ENCODE measurements at regions not wholly inside any gene's neighbourhood (a gene's known extent, or its start where the extent isn't known, plus 50 kb on each side); places are given as distances from the start of the nearest gene placed in this dataset.

DNA sequence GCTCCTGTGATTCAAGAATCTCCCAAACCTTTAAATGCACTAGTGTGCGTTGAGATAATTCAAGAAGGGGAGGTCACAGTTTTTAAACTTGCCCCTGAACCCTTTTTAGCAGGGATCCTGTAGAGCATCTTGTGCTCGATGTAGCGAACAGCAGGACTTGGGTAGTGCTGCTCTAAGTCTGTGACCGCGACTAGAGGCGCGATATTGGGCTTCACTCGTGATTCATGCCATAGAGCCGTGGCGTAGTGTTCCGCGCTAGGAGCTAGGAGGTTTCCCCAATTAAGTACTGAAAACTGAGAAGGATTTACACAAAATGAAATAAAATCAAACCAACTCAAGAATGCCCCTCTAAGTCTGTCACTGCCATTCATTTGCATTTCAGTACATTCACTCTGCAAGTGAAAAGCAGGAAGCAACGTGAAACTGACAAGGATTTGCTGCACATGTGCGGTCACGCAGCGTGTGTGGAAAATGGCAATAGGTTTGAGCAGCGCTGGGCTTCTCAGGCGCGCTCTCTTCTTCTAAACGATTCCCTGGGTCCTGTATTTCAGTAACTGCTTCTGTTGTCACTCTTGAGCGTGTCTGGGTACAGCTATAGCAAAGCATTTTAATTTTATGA, 1135.9 kb upstream of the WWC1 start:
- TF ChIP-seq, protein P1, sequence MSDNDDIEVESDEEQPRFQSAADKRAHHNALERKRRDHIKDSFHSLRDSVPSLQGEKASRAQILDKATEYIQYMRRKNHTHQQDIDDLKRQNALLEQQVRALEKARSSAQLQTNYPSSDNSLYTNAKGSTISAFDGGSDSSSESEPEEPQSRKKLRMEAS (IDR thresholded peaks at IDR 0.05; ENCODE audit: low read depth, low read length), result no peak
- TF ChIP-seq MYC (IDR thresholded peaks at IDR 0.05; ENCODE audit: low read depth, low read length) (no peak), POLR2A (IDR thresholded peaks at IDR 0.05; ENCODE audit: extremely low read depth, insufficient read length) (no peak)
- TF ChIP-seq, protein P2, sequence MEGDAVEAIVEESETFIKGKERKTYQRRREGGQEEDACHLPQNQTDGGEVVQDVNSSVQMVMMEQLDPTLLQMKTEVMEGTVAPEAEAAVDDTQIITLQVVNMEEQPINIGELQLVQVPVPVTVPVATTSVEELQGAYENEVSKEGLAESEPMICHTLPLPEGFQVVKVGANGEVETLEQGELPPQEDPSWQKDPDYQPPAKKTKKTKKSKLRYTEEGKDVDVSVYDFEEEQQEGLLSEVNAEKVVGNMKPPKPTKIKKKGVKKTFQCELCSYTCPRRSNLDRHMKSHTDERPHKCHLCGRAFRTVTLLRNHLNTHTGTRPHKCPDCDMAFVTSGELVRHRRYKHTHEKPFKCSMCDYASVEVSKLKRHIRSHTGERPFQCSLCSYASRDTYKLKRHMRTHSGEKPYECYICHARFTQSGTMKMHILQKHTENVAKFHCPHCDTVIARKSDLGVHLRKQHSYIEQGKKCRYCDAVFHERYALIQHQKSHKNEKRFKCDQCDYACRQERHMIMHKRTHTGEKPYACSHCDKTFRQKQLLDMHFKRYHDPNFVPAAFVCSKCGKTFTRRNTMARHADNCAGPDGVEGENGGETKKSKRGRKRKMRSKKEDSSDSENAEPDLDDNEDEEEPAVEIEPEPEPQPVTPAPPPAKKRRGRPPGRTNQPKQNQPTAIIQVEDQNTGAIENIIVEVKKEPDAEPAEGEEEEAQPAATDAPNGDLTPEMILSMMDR (IDR thresholded peaks at IDR 0.05; ENCODE audit: low read depth, low read length), result no peak
- DNase-seq (ENCODE audit: low read depth), result no peak
- no peak overlapping the region for H3K4me3 ChIP-seq (ENCODE audit: low read depth, low read length)

DNA sequence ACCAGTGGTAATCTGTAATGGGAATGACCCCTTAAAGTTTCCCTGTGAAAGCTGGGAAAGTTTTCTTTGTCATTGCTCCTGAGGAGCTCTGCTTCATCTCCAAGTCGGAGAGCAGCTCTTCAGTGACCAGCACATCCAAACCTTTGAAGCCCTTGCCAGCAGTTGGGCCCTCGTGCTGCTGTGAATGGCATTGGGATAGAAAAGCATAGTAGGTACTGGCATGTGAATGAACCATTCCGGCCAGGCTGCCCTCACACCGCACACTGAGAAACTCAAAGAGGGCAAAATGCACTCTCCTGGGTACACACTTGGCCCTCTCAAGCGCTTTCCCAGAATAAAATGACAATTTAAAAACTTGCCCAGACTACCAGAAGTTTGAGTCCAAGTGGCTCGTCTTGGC, 1135.0 kb upstream of the WWC1 start:
- DNase-seq (ENCODE audit: low read depth), result no peak
- no peak for TF ChIP-seq POLR2A (IDR thresholded peaks at IDR 0.05; ENCODE audit: extremely low read depth, insufficient read length)
- TF ChIP-seq, protein P1 (IDR thresholded peaks at IDR 0.05; ENCODE audit: low read depth, low read length), result no peak
- TF ChIP-seq, protein P2 (IDR thresholded peaks at IDR 0.05; ENCODE audit: low read depth, low read length), result no peak
- no peak for TF ChIP-seq MYC (IDR thresholded peaks at IDR 0.05; ENCODE audit: low read depth, low read length)
- H3K4me3 ChIP-seq (ENCODE audit: low read depth, low read length), result no peak overlapping the region

DNA sequence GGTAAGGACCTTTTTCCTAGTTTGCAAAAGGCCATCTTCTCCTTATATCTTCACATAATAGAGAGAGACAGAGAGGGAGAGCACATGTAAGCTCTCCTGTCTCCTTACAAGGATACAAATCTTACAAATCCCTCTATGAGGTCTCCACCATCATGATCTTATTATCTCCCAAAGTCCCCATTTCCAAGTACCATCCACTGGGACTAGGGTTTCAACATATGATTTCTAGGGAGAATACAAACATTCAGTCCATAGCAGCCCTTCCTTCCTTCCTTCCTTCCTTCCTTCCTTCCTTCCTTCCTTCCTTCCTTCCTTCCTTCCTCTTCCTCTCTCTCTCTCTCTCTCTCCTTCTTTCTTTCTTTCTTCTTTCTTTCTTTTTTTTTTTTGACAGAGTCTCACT, 1132.9 kb upstream of the WWC1 start:
- H3K4me3 ChIP-seq (ENCODE audit: low read depth, low read length), result no peak overlapping the region

DNA sequence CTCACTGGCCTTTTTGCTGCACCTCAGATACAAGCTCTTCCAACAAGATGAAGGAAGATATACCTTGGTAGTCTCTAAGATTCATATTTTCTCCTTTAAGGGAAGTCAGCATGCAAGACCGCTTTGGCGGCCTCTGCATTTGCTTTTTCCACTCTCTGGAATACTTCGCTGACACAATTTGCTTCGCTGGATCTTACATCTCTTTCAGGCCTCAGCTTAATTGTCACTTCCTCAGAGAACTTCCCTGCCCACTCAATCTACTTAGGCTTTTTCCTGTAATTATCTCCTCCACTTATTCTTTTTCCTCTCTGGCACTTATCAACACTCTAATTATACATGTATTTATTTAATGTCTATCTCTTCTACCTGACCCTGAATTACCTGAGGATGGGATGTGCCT, 1131.1 kb upstream of the WWC1 start:
- TF ChIP-seq POLR2A (IDR thresholded peaks at IDR 0.05; ENCODE audit: extremely low read depth, insufficient read length), result no peak
- TF ChIP-seq, protein P2 (IDR thresholded peaks at IDR 0.05; ENCODE audit: low read depth, low read length), result no peak
- TF ChIP-seq, protein P1 (IDR thresholded peaks at IDR 0.05; ENCODE audit: low read depth, low read length), result no peak
- no peak for TF ChIP-seq MYC (IDR thresholded peaks at IDR 0.05; ENCODE audit: low read depth, low read length)
- no peak overlapping the region for H3K4me3 ChIP-seq (ENCODE audit: low read depth, low read length)
- DNase-seq (ENCODE audit: low read depth), result no peak

More for the DNA sequence above, 1132.9 kb upstream of the WWC1 start:
- TF ChIP-seq POLR2A (IDR thresholded peaks at IDR 0.05; ENCODE audit: extremely low read depth, insufficient read length) (no peak), MYC (IDR thresholded peaks at IDR 0.05; ENCODE audit: low read depth, low read length) (no peak)
- TF ChIP-seq, protein P2 (IDR thresholded peaks at IDR 0.05; ENCODE audit: low read depth, low read length), result no peak
- TF ChIP-seq, protein P1 (IDR thresholded peaks at IDR 0.05; ENCODE audit: low read depth, low read length), result no peak
- no peak for DNase-seq (ENCODE audit: low read depth)

DNA sequence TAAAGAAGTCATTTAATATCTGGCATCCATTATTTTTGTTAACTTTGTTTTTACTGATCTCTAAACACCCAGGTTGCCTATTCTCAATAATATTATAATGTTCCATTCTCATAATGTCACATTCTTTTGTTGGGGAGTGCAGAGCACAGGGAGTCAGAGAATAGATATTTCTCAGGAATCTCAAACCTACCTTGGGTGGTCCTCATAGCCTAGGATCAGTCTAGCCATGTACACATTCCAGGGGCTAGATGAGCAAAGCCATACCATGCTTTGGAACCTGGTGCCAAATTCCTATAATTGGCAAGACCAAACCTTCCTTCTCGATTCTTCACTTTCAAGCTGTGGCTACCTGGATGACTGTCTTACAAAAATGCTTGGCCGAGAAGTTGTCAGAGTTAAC, 1124.7 kb upstream of the WWC1 start:
- DNase-seq (ENCODE audit: low read depth), result no peak
- no peak overlapping the region for H3K4me3 ChIP-seq (ENCODE audit: low read depth, low read length)
- TF ChIP-seq MYC (IDR thresholded peaks at IDR 0.05; ENCODE audit: low read depth, low read length) (no peak), POLR2A (IDR thresholded peaks at IDR 0.05; ENCODE audit: extremely low read depth, insufficient read length) (no peak)
- TF ChIP-seq, protein P2 (IDR thresholded peaks at IDR 0.05; ENCODE audit: low read depth, low read length), result no peak
- TF ChIP-seq, protein P1 (IDR thresholded peaks at IDR 0.05; ENCODE audit: low read depth, low read length), result no peak

Measured in NB4 (cell line).